GM06990 (cell line): ENCODE measurements at regions not wholly inside any gene's neighbourhood (a gene's known extent, or its start where the extent isn't known, plus 50 kb on each side); places are given as distances from the start of the nearest gene placed in this dataset.
"Not testable (repeated sequence)": the region's sequence is repeated elsewhere in the genome, so short reads cannot be mapped to it uniquely, and the experiment has no call there.

Experiments used
- DNase-seq: peaks from one replicate; pipeline ENCODE4 v3.0.0-alpha.2; 2011; ENCODE audit not compliant: insufficient read length; ENCODE audit errors: extremely low read depth
- H3K27me3 ChIP-seq: replicated peaks from 2 replicates; pipeline ENCODE4 v1.6.0; 2011; ENCODE audit warnings: low read length; ENCODE audit not compliant: control insufficient read depth, insufficient read depth
- H3K36me3 ChIP-seq: 2 replicates; pipeline ENCODE4 v1.5.1; 2011; ENCODE audit warnings: low read length; ENCODE audit not compliant: control insufficient read depth, insufficient read depth
- H3K4me3 ChIP-seq: replicated peaks from 2 replicates; pipeline ENCODE4 v1.5.1; 2011; ENCODE audit warnings: low read depth, mild to moderate bottlenecking, control low read depth, low read length
- TF ChIP-seq, protein P1 (sequence below): IDR thresholded peaks from 2 replicates; pipeline ENCODE4 v1.5.1; 2011; ENCODE audit warnings: low read length, control low read depth, mild to moderate bottlenecking, inconsistent platforms; ENCODE audit not compliant: insufficient read depth, poor library complexity, severe bottlenecking

DNA sequence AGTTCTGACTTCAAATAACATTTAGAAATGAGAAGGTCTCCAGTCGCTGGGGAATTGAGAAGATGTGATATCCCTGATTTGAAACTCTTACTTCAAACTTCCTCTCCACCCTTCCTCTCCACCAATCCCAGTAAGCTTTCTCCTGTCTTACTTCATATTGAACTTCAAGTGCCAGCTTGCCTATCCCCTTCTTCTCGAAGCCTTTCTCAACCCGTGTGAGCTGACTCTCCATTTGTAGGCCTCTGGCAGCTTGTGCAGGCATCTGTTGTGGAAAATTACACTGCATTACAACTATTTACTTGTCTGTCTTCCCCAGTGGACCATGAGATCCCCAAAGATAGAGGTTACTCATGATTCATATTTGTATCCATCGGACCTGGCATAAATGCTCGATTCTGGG, 280.8 kb upstream of the CDH5 start:
- Histone ChIP-seq H3K36me3 (no peaks in the 10 kb centered on the region), H3K27me3 (no peaks in the 10 kb centered on the region), H3K4me3 (no peak overlapping the region)
- TF ChIP-seq, protein P1, sequence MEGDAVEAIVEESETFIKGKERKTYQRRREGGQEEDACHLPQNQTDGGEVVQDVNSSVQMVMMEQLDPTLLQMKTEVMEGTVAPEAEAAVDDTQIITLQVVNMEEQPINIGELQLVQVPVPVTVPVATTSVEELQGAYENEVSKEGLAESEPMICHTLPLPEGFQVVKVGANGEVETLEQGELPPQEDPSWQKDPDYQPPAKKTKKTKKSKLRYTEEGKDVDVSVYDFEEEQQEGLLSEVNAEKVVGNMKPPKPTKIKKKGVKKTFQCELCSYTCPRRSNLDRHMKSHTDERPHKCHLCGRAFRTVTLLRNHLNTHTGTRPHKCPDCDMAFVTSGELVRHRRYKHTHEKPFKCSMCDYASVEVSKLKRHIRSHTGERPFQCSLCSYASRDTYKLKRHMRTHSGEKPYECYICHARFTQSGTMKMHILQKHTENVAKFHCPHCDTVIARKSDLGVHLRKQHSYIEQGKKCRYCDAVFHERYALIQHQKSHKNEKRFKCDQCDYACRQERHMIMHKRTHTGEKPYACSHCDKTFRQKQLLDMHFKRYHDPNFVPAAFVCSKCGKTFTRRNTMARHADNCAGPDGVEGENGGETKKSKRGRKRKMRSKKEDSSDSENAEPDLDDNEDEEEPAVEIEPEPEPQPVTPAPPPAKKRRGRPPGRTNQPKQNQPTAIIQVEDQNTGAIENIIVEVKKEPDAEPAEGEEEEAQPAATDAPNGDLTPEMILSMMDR, result no peak
- DNase-seq, result no peak

DNA sequence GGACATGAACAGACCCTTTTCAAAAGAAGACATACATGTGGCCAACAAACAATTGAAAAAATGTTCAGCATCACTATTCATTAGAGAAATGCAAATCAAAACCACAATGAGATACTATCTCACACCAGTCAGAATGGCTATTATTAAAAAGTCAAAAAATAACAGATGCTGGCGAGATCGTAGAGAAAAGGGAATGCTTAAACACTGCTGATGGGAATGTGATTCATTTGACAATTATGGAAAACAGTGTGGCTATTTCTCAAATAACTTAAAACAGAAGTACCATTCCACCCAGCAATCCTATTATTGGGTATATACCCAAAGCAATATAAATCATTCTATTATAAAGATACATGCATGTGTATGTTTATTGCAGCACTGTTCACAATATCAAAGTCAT, 281.8 kb upstream of the CDH5 start:
- H3K4me3 ChIP-seq, H3K27me3 ChIP-seq, H3K36me3 ChIP-seq, DNase-seq: not testable (repeated sequence)

DNA sequence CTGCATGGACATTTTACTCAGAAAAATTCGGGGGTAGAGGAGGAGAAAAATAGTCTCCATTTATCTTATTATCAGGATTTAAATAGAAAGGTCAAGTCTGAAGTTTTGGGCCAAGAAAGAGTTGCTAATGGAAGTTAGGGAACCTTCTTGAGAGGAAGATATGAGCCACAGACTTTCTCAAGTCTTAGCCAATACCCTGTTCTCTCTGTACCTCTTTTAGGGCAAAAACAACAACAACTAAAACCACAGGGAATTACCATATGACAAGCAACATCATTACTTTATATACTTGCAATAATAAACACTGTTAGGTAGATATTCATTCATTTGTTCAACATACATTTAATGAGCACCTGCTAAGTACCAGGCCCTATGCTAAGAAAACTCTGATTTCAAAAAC, 282.2 kb upstream of the CDH5 start:
- Histone ChIP-seq H3K36me3 (no peaks in the 10 kb centered on the region), H3K27me3 (no peaks in the 10 kb centered on the region), H3K4me3 (no peak overlapping the region)
- TF ChIP-seq, protein P1, result no peak
- no peak for DNase-seq

DNA sequence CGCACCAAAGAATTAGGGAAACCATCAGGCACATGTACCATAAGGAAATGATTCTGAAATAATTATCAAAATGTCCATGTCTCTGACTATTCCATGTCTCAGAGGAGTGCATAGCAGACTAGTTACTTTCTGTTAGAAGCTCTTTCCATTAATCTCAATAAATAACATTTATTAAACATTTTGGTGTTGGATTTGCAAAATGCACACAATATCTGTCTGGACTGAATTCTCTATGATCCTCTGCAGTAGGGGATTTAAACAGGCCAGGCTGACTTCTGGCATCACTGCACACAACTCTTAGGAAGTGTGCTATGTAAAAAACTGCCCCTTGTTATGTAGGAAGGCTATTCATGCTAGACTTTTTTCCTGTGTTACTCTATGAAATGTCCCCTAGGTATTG, 283.3 kb upstream of the CDH5 start:
- TF ChIP-seq, protein P1, result no peak
- Histone ChIP-seq H3K36me3 (no peaks in the 10 kb centered on the region), H3K4me3 (no peak overlapping the region), H3K27me3 (no peaks in the 10 kb centered on the region)
- DNase-seq, result no peak

DNA sequence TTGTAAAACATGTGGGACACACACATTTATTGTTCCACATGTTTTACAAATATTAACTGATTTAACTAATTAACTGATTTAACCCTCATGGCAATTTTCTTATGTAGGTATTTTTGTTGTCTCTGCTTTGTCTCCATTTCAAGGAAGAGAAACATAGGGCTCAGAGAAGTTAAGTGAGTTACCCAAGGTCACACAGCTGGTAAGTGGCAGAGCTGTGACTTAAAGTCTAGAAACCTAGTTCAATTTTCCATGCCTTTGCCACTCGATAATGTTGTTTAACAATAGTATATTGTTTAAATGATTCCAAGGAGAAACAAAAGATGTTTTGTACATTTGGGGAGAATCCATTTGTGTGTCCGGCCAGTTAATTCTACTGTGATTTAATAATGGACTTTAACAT, 284.1 kb upstream of the CDH5 start:
- no peaks in the 10 kb centered on the region for H3K36me3 ChIP-seq
- no peak for DNase-seq
- H3K4me3 ChIP-seq, result no peak overlapping the region
- H3K27me3 ChIP-seq, result no peaks in the 10 kb centered on the region
- TF ChIP-seq, protein P1, result no peak

DNA sequence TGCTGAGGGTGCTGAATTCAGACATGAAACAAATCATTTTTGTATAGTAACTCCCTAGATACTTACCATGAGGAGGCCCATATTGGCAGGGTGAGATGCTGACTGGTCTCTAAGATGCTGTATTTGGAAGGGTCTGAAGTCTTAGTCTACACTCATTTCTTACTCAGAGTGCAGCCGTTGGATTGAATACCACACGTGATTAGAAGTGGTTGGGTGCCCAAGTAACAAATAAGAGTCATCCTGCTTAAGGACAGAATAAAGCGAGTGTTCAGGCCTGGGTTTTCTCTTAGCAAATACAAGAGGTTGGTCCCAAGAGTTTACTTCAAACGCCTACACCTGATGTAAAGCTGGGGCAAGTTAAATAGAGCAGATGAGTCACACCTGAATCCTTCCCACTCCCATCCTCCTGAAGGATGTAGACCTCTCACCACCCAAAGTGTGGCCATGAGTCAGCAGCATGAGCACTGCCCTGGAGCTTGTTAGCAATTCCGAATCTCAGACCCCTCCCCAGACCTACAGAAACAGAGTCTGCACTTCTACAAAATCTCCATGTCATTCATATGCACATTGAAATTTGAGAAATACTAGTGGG, 284.6 kb upstream of the CDH5 start:
- DNase-seq, result no peak
- no peak overlapping the region for H3K4me3 ChIP-seq
- no peaks in the 10 kb centered on the region for H3K36me3 ChIP-seq
- no peaks in the 10 kb centered on the region for H3K27me3 ChIP-seq
- TF ChIP-seq, protein P1, result no peak
